CD8-positive, alpha-beta memory T cell (primary cell): ENCODE measurements at regions not wholly inside any gene's neighbourhood (a gene's known extent, or its start where the extent isn't known, plus 50 kb on each side); places are given as distances from the start of the nearest gene placed in this dataset.
A peak's percentile ranks its signal among the peaks of the same experiment; 100 is the strongest.

Source experiments
- CTCF ChIA-PET: fragments of 350-600 bp; sonication (Branson Sonifier 250); formaldehyde crosslinking; loops from one replicate; lab custom pipeline; 2021; ENCODE audit warnings: antibody characterized with exemption; lab: Charles Lee
- POLR2A ChIA-PET: fragments of 350-600 bp; sonication (Branson Sonifier 250); formaldehyde crosslinking; loops from one replicate; lab custom pipeline; 2021; ENCODE audit warnings: antibody characterized with exemption; lab: Charles Lee
- DNase-seq, 5 donors: peaks; one replicate each; pipeline versions ENCODE4 v3.0.0 to v3.0.0-alpha.2; 2020 to 2022; ENCODE audit warnings: mixed read lengths in 1 of 5
- H3K27ac ChIP-seq: one replicate; pipeline ENCODE4 v1.7.0; 2013; ENCODE audit warnings: low read depth, mild to moderate bottlenecking, low read length, moderate library complexity
- H3K27me3 ChIP-seq: 2 replicates; pipeline ENCODE4 v1.7.0; 2013; ENCODE audit warnings: low read length, mild to moderate bottlenecking; ENCODE audit not compliant: insufficient read depth, poor library complexity, severe bottlenecking
- H3K36me3 ChIP-seq: 2 replicates; pipeline ENCODE4 v1.7.0; 2013; ENCODE audit warnings: mild to moderate bottlenecking, low read length, moderate library complexity; ENCODE audit not compliant: insufficient read depth
- H3K4me1 ChIP-seq: 2 replicates; pipeline ENCODE4 v1.7.0; 2013; ENCODE audit warnings: mild to moderate bottlenecking, low read length, moderate library complexity; ENCODE audit not compliant: insufficient read depth
- H3K4me3 ChIP-seq: 2 replicates; pipeline ENCODE4 v1.7.0; 2013; ENCODE audit warnings: mild to moderate bottlenecking, low read length
- H3K9me3 ChIP-seq: 2 replicates; pipeline ENCODE4 v1.7.0; 2013; ENCODE audit warnings: mild to moderate bottlenecking, low read length
- H3K27ac Mint-ChIP-seq, 8 donors: one replicate each; pipeline ENCODE4 v1.8.0; 2020 to 2021; ENCODE audit warnings: mixed read lengths in 8 of 8, mild to moderate bottlenecking in 6 of 8, inconsistent platforms in 3 of 8, moderate library complexity in 3 of 8
- H3K27me3 Mint-ChIP-seq, 2 donors: one replicate each; pipeline ENCODE4 v1.8.0; 2020 to 2021; ENCODE audit warnings: mixed read lengths in 2 of 2, mild to moderate bottlenecking in 1 of 2, moderate library complexity in 1 of 2
- H3K36me3 Mint-ChIP-seq, 3 donors: one replicate each; pipeline ENCODE4 v1.8.0; 2020 to 2021; ENCODE audit warnings: mixed read lengths in 3 of 3, inconsistent platforms in 1 of 3, mild to moderate bottlenecking in 1 of 3
- H3K4me1 Mint-ChIP-seq, 3 donors: one replicate each; pipeline ENCODE4 v1.8.0; 2020 to 2021; ENCODE audit warnings: mixed read lengths in 3 of 3, inconsistent platforms in 1 of 3, mild to moderate bottlenecking in 1 of 3
- H3K4me3 Mint-ChIP-seq, 7 donors: one replicate each; pipeline ENCODE4 v1.8.0; 2020 to 2021; ENCODE audit warnings: mixed read lengths in 7 of 7, mild to moderate bottlenecking in 6 of 7, moderate library complexity in 4 of 7, inconsistent platforms in 2 of 7
- H3K9me3 Mint-ChIP-seq, 5 donors: one replicate each; pipeline ENCODE4 v1.8.0; 2020 to 2022; ENCODE audit warnings: mixed read lengths in 5 of 5, mild to moderate bottlenecking in 3 of 5, moderate library complexity in 2 of 5, inconsistent platforms in 1 of 5

DNA sequence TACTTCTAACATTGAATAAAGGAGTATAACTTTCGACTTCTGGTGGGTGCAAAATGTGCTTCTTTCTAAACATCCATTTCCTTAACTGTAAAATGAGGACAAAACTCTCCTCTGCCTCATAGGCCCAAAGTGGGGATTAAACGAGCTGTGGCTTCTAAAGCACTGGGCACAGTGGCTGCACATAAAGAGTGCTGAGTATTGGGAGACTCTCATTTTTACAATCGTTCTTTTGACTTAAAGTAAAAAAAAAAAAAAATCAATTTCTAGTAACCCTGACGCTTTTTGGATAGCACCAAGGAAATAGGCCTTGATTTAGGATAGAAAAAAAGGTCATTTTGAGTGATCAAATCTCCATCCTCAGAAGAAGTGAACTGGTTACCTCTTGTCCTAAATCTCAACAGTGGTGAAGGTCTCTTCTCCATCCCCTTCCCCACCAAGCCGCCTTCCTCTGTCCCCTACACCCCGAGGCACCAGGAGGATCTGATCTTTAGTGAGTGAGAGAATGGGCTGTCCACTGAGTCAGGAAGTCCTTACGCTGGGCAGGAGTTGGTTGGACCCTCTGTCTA lies 161.6 kb downstream of the DDX1 start:
- no peaks in the 10 kb centered on the region for H3K36me3 ChIP-seq
- ChIA-PET POLR2A (no interaction called here), CTCF (no interaction called here)
- H3K4me3 Mint-ChIP-seq = no peak overlapping the region
- H3K27me3 Mint-ChIP-seq = peaks cover 4 to 7% of the 10 kb centered on the region in 2 donors
- H3K4me1 ChIP-seq = no peaks in the 10 kb centered on the region
- no peak overlapping the region for H3K27ac Mint-ChIP-seq
- H3K4me1 Mint-ChIP-seq = no peaks in the 10 kb centered on the region
- H3K27ac ChIP-seq = no peak overlapping the region
- H3K9me3 Mint-ChIP-seq = no peaks in the 10 kb centered on the region
- no peaks in the 10 kb centered on the region for H3K9me3 ChIP-seq
- H3K36me3 Mint-ChIP-seq = no peaks in the 10 kb centered on the region
- H3K27me3 ChIP-seq = no peaks in the 10 kb centered on the region
- H3K4me3 ChIP-seq = no peak overlapping the region
- DNase-seq = no peak

DNA sequence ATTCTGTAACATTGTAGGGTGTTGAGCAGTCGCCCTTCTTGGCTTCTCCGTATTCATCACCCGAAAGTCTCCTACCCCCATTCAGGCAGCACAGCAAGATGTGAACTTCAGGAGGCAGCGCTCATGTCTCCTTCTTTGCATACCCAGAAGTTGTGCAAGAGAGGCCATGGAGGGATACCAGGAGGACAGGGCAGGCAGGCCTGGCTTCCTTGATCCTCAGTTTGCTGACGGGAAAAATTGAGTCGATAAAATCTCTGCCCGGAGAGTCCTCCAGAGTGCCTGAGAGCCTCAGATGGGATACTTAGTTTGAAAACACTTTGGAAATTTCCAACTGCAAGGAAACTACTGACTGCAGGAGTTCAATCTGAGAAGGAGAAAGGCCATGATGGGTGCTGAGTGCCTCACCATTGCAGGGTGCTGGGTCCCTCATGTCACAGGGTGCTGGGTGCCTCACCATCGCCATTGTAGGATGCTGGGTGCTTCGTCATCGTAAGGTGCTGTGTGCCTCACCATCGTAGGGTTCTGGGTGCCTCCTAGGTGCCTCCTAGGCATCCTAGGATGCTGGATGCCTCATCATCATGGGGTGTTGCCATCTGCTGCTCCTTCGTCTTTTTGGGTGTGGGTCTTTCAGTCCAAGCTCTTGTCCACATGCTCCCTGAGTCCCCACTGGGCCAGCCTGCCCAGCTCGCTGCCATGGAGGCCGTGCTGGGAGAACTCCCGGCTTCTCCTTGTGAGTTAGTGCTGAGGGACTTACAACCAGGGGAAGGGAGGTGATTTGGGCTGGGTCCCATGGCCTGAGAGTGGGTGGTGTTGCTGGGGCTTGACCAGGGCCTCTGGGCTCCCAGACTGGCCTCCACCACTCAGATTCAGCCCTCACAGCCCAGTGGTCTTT lies 162.4 kb downstream of the DDX1 start:
- H3K36me3 Mint-ChIP-seq = no peaks in the 10 kb centered on the region
- Histone ChIP-seq H3K27ac (no peak overlapping the region), H3K4me3 (no peak overlapping the region), H3K36me3 (no peaks in the 10 kb centered on the region), H3K27me3 (no peaks in the 10 kb centered on the region), H3K9me3 (no peaks in the 10 kb centered on the region), H3K4me1 (no peaks in the 10 kb centered on the region)
- DNase-seq = no peak
- H3K9me3 Mint-ChIP-seq = no peaks in the 10 kb centered on the region
- peaks cover 4 to 7% of the 10 kb centered on the region in 2 donors for H3K27me3 Mint-ChIP-seq
- H3K4me3 Mint-ChIP-seq = peak overlapping the region in 1 of 7 donors; percentile 19
- H3K27ac Mint-ChIP-seq = no peak overlapping the region
- H3K4me1 Mint-ChIP-seq = no peaks in the 10 kb centered on the region
- ChIA-PET CTCF (no interaction called here), POLR2A (no interaction called here)

DNA sequence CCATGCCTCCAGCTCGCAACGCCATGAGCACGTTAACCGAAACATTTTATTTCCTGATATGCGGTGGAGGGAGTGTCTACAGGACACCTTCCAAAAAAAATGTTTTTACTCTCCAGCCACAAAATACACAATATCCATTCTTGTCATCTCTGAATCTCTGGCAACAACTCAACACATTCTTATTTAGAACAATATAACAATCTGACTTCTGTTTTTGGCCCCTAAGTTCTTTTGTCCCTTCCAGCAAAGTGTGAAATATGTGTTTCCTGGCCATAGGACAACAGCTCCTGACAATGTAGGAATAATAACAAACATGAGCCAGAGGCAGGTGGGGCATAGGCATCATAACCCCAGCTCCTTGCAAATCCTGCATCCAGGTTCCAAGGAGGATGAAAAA lies 163.0 kb downstream of the DDX1 start:
- Mint-ChIP-seq H3K4me3 (no peak overlapping the region), H3K27me3 (peaks cover 4 to 7% of the 10 kb centered on the region in 2 donors), H3K9me3 (no peaks in the 10 kb centered on the region)

DNA sequence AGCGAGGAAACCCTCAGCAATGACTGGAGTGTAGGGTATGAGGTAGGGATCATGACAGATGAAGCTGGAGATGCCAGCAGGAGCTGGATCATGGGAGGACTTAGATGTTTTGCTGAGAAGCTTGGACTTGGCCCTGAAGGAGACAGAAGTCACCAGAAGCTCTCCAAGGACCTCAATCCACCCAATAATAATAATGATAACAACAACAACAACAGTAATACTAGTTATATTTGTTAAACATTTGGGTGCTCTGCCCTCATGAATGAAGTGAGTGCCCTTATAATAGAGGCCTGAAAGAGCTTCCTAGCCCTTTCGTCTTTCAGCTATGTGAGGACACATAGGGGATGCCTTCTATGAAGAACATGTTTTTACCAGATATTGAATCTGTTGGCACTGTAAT lies 163.9 kb downstream of the DDX1 start:
- H3K27me3 Mint-ChIP-seq = peaks cover 4 to 7% of the 10 kb centered on the region in 2 donors
- Histone ChIP-seq H3K4me1 (no peaks in the 10 kb centered on the region), H3K36me3 (no peaks in the 10 kb centered on the region), H3K4me3 (no peak overlapping the region), H3K27ac (no peak overlapping the region), H3K27me3 (no peaks in the 10 kb centered on the region), H3K9me3 (no peaks in the 10 kb centered on the region)
- no peak overlapping the region for H3K27ac Mint-ChIP-seq
- no peak overlapping the region for H3K4me3 Mint-ChIP-seq
- no peaks in the 10 kb centered on the region for H3K36me3 Mint-ChIP-seq
- POLR2A ChIA-PET = no interaction called here
- DNase-seq = no peak
- no peaks in the 10 kb centered on the region for H3K9me3 Mint-ChIP-seq
- CTCF ChIA-PET = no interaction called here
- H3K4me1 Mint-ChIP-seq = no peaks in the 10 kb centered on the region

More for the DNA sequence above, 163.0 kb downstream of the DDX1 start:
- DNase-seq = no peak
- no peaks in the 10 kb centered on the region for H3K9me3 ChIP-seq
- ChIA-PET CTCF (no interaction called here), POLR2A (no interaction called here)
- H3K4me3 ChIP-seq = no peak overlapping the region
- H3K27me3 ChIP-seq = no peaks in the 10 kb centered on the region
- H3K4me1 ChIP-seq = no peaks in the 10 kb centered on the region
- no peak overlapping the region for H3K27ac Mint-ChIP-seq
- no peaks in the 10 kb centered on the region for H3K4me1 Mint-ChIP-seq
- no peaks in the 10 kb centered on the region for H3K36me3 ChIP-seq
- H3K27ac ChIP-seq = no peak overlapping the region
- H3K36me3 Mint-ChIP-seq = no peaks in the 10 kb centered on the region

DNA sequence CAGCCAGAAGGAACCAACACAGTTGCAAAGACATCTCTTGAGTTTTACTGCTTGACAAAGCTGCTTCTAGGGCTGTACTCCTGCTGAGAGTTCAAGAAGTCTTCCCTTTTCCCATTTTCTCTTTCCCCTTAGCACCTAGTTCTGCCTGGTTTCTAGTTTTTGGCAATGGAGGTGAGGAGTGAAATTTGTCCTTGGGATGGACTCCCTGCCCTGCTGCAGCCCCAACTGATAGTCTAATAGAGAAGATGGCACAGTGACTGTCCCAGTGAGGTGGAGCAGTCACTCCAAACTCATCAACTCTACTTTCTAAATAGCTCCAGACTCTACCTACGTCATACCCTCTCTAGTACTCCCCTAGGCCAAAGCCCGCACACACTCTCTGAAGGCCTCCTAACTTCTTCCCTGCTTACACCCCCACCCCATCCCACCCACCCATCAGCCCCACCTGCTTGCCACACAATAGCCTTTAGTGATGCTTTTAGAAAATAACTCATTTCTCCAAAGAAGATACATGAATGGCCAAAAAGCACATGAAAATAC lies 164.4 kb downstream of the DDX1 start:
- H3K36me3 ChIP-seq = no peaks in the 10 kb centered on the region
- H3K9me3 Mint-ChIP-seq = no peaks in the 10 kb centered on the region
- H3K4me1 Mint-ChIP-seq = no peaks in the 10 kb centered on the region
- no peaks in the 10 kb centered on the region for H3K27me3 ChIP-seq
- CTCF ChIA-PET = no interaction called here
- POLR2A ChIA-PET = no interaction called here
- no peak overlapping the region for H3K4me3 Mint-ChIP-seq
- no peaks in the 10 kb centered on the region for H3K36me3 Mint-ChIP-seq
- no peaks in the 10 kb centered on the region for H3K4me1 ChIP-seq
- H3K4me3 ChIP-seq = no peak overlapping the region
- H3K27ac Mint-ChIP-seq = no peak overlapping the region
- no peak for DNase-seq
- peaks cover 6 to 7% of the 10 kb centered on the region in 2 donors for H3K27me3 Mint-ChIP-seq
- H3K9me3 ChIP-seq = no peaks in the 10 kb centered on the region
- no peak overlapping the region for H3K27ac ChIP-seq

DNA sequence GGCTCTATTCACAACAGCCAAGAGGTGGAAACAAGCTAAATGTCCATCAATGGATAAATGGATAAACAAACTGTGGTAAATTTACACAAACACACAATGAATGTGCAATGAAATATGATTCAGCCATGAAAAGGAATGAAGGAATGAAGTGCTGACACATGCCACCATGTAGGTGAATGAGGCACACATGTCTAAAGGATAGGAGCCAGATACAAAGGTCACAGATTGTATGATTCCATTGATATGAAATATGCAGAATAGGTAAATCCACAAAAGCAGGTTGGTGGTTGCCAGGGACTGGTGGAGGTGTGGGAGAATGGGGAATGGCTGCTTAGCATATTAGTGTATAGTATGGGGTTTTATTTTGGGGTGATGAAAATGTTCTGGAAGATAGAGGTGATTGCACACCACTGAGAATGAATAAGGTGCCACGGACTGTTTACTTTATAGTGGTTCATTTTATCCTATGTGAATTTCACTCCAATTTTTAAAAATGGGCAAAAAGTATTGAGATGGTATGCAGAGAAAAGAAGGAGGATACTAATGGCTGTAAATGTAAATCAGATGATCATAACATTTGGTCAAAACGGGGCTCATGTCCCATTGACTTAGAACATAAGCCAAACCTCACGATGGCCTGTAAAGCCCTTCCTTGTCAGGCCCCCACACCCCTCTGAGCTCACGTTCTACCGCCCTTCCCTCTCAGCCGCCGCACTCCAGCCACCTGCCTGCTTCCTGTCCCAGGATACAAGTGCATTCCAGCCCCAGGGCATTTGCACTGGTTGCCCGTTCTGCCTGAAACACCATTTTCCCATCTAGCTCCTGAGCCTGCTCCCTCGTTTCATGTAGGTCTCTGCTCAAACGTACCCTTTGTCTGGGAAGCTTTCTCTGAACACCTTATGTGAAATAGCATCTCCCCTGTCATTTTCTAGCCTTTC lies 165.5 kb downstream of the DDX1 start:
- H3K27ac Mint-ChIP-seq = no peak overlapping the region
- H3K4me1 Mint-ChIP-seq = no peaks in the 10 kb centered on the region
- no peaks in the 10 kb centered on the region for H3K36me3 ChIP-seq

DNA sequence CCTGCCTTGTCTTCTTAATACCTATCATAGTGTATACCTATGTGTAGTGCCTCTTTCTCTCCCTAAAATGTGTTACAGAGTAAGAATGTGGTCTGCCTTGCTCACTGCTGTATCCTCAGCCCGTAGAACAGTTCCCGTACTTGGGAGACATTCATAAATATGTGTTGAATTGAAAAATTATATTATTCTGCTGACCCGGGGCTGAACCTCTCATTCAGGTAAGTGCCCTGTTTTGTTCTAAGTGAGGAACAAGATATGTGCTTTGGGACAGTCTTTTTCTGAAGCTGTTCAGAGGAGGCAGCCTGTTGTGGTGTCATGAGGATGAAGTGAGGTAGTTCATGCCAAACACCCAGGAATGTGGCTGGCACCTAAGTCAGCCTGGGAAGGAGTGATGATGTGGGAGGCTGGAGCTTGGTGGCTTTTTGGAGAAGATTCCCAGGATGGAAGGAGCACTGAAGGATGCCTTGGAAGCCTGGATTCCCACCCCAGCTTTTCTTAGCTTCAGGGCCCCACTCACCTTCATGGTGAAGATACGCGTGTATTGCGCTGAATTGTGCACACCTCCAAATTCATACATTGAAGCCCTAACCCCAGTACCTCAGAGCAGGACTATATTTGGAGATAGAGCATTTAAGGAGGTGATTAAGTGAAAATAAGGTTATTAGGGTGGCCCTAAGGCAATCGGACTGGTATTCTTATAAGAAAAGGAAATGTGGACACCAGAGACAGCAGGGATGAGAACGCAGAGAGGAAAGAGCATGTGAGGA lies 166.3 kb downstream of the DDX1 start:
- ChIA-PET CTCF (no interaction called here), POLR2A (no interaction called here)
- Mint-ChIP-seq H3K9me3 (no peaks in the 10 kb centered on the region), H3K4me1 (no peaks in the 10 kb centered on the region), H3K4me3 (no peak overlapping the region), H3K27ac (no peak overlapping the region), H3K27me3 (peaks cover 6 to 7% of the 10 kb centered on the region in 2 donors), H3K36me3 (no peaks in the 10 kb centered on the region)
- DNase-seq = no peak
- H3K27me3 ChIP-seq = no peaks in the 10 kb centered on the region
- H3K4me1 ChIP-seq = no peaks in the 10 kb centered on the region
- no peaks in the 10 kb centered on the region for H3K9me3 ChIP-seq
- H3K36me3 ChIP-seq = no peaks in the 10 kb centered on the region
- H3K4me3 ChIP-seq = no peak overlapping the region
- no peak overlapping the region for H3K27ac ChIP-seq

More for the DNA sequence above, 165.5 kb downstream of the DDX1 start:
- Mint-ChIP-seq H3K27me3 (peaks cover 6 to 7% of the 10 kb centered on the region in 2 donors), H3K36me3 (no peaks in the 10 kb centered on the region), H3K9me3 (no peaks in the 10 kb centered on the region), H3K4me3 (no peak overlapping the region)
- CTCF ChIA-PET = no interaction called here
- H3K27me3 ChIP-seq = no peaks in the 10 kb centered on the region
- H3K27ac ChIP-seq = no peak overlapping the region
- no peaks in the 10 kb centered on the region for H3K4me1 ChIP-seq
- no peaks in the 10 kb centered on the region for H3K9me3 ChIP-seq
- no peak overlapping the region for H3K4me3 ChIP-seq
- POLR2A ChIA-PET = no interaction called here
- DNase-seq = no peak
